Sigmoid colon (tissue), 4 donors: ENCODE measurements at regions not wholly inside any gene's neighbourhood (a gene's known extent, or its start where the extent isn't known, plus 50 kb on each side); places are given as distances from the start of the nearest gene placed in this dataset.

ENCODE experiments used
- CTCF ChIP-seq, 4 experiments: fragments of 450-650 bp in 3 of 4; fragments of 200-600 bp in 1 of 4; IDR thresholded peaks; one replicate each; pipeline ENCODE4 v1.5.1; 2016 to 2019; ENCODE audit warnings: antibody characterized with exemption in 4 of 4, mild to moderate bottlenecking in 3 of 4, moderate library complexity in 2 of 4
- EP300 ChIP-seq, 4 donors: sonication (generic); formaldehyde crosslinking; IDR thresholded peaks; one replicate each; pipeline ENCODE4 v1.6.1; 2017; ENCODE audit warnings: antibody characterized with exemption in 4 of 4
- POLR2A ChIP-seq, 2 donors: fragments of 450-650 bp; IDR thresholded peaks; one replicate each; pipeline ENCODE4 v1.6.1; 2016; ENCODE audit warnings: antibody characterized with exemption in 2 of 2, mild to moderate bottlenecking in 2 of 2, moderate library complexity in 2 of 2
- POLR2AphosphoS5 ChIP-seq, 4 donors: sonication (generic); formaldehyde crosslinking; IDR thresholded peaks; one replicate each; pipeline ENCODE4 v1.6.1; 2017; ENCODE audit warnings: antibody characterized with exemption in 4 of 4

GRCh38 chr3:29091599-29092189 is 189.2 kb upstream of the RBMS3 start:
- TF ChIP-seq CTCF (IDR thresholded peaks at IDR 0.05): no peak
- no peak for TF ChIP-seq POLR2A (IDR thresholded peaks at IDR 0.05)
- TF ChIP-seq EP300 (IDR thresholded peaks at IDR 0.05): no peak
- TF ChIP-seq POLR2AphosphoS5 (IDR thresholded peaks at IDR 0.05): no peak
